ENCODE measurements at regions not wholly inside any gene's neighbourhood (a gene's known extent, or its start where the extent isn't known, plus 50 kb on each side); places are given as distances from the start of the nearest gene placed in this dataset.

- ATAC-seq: no peak
- TF ChIP-seq PPARA (CRISPR knock-in tag; IDR thresholded peaks at IDR 0.05; ENCODE audit: borderline replicate concordance): no peak
- no peak for TF ChIP-seq ZNF565 (CRISPR knock-in tag; conservative IDR thresholded peaks at IDR 0.05; ENCODE audit: low read depth)
- TF ChIP-seq TCF4 (CRISPR knock-in tag; IDR thresholded peaks at IDR 0.05; ENCODE audit: borderline replicate concordance): no peak
- no peak for TF ChIP-seq OSR1 (CRISPR knock-in tag; IDR thresholded peaks at IDR 0.05)
- TF ChIP-seq BACH2 (CRISPR knock-in tag; IDR thresholded peaks at IDR 0.05; ENCODE audit: borderline replicate concordance): no peak
- TF ChIP-seq ESRRG (CRISPR knock-in tag; IDR thresholded peaks at IDR 0.05): no peak
- TF ChIP-seq, protein P1, sequence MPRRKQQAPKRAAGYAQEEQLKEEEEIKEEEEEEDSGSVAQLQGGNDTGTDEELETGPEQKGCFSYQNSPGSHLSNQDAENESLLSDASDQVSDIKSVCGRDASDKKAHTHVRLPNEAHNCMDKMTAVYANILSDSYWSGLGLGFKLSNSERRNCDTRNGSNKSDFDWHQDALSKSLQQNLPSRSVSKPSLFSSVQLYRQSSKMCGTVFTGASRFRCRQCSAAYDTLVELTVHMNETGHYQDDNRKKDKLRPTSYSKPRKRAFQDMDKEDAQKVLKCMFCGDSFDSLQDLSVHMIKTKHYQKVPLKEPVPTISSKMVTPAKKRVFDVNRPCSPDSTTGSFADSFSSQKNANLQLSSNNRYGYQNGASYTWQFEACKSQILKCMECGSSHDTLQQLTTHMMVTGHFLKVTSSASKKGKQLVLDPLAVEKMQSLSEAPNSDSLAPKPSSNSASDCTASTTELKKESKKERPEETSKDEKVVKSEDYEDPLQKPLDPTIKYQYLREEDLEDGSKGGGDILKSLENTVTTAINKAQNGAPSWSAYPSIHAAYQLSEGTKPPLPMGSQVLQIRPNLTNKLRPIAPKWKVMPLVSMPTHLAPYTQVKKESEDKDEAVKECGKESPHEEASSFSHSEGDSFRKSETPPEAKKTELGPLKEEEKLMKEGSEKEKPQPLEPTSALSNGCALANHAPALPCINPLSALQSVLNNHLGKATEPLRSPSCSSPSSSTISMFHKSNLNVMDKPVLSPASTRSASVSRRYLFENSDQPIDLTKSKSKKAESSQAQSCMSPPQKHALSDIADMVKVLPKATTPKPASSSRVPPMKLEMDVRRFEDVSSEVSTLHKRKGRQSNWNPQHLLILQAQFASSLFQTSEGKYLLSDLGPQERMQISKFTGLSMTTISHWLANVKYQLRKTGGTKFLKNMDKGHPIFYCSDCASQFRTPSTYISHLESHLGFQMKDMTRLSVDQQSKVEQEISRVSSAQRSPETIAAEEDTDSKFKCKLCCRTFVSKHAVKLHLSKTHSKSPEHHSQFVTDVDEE (CRISPR knock-in tag; IDR thresholded peaks at IDR 0.05): no peak
- TF ChIP-seq, protein P2, sequence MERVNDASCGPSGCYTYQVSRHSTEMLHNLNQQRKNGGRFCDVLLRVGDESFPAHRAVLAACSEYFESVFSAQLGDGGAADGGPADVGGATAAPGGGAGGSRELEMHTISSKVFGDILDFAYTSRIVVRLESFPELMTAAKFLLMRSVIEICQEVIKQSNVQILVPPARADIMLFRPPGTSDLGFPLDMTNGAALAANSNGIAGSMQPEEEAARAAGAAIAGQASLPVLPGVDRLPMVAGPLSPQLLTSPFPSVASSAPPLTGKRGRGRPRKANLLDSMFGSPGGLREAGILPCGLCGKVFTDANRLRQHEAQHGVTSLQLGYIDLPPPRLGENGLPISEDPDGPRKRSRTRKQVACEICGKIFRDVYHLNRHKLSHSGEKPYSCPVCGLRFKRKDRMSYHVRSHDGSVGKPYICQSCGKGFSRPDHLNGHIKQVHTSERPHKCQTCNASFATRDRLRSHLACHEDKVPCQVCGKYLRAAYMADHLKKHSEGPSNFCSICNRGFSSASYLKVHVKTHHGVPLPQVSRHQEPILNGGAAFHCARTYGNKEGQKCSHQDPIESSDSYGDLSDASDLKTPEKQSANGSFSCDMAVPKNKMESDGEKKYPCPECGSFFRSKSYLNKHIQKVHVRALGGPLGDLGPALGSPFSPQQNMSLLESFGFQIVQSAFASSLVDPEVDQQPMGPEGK (CRISPR knock-in tag; IDR thresholded peaks at IDR 0.05; ENCODE audit: borderline replicate concordance): no peak
- TF ChIP-seq CSRNP3 (CRISPR knock-in tag; IDR thresholded peaks at IDR 0.05): no peak
- no peak for TF ChIP-seq ZNF8 (CRISPR knock-in tag; IDR thresholded peaks at IDR 0.05)
- no peak for TF ChIP-seq CSDC2 (CRISPR knock-in tag; IDR thresholded peaks at IDR 0.05)
Measured at GRCh38 chr11:76276046-76276780, 69.9 kb upstream of the WNT11 start.

GRCh38 chr11:76275446-76275845, 69.1 kb upstream of the WNT11 start:
- no peak for TF ChIP-seq SNAI2 (CRISPR knock-in tag; IDR thresholded peaks at IDR 0.05)
- no peak for ATAC-seq

DNA sequence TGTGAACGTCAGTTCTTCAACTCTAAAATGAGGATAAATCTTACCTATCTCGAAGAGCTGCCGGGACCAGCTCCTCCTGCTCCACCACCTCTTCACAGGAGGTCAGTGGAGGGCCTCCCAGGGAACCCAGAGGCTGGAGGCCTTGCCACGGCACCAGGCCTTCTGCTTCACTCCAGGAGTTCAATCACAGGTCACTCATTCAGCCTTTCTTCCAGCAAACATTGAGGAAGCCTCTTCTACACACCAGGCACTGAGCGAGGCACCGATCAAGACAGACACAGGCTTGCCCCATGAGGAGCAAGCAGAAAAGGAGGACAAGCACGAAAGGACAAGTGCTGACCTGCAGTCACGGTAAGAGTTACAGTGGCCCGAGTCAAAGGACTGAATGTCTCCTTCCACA, 64.8 kb upstream of the WNT11 start:
- TF ChIP-seq SNAI2 (CRISPR knock-in tag; IDR thresholded peaks at IDR 0.05) (no peak), ESRRG (CRISPR knock-in tag; IDR thresholded peaks at IDR 0.05) (no peak), GLIS3 (CRISPR knock-in tag; IDR thresholded peaks at IDR 0.05) (no peak), CSDC2 (CRISPR knock-in tag; IDR thresholded peaks at IDR 0.05) (no peak), RARB (CRISPR knock-in tag; IDR thresholded peaks at IDR 0.05) (no peak), PPARA (CRISPR knock-in tag; IDR thresholded peaks at IDR 0.05; ENCODE audit: borderline replicate concordance) (no peak), ISL1 (CRISPR knock-in tag; IDR thresholded peaks at IDR 0.05) (no peak), BACH2 (CRISPR knock-in tag; IDR thresholded peaks at IDR 0.05; ENCODE audit: borderline replicate concordance) (no peak), ZNF565 (CRISPR knock-in tag; conservative IDR thresholded peaks at IDR 0.05; ENCODE audit: low read depth) (no peak), TOX (CRISPR knock-in tag; IDR thresholded peaks at IDR 0.05; ENCODE audit: borderline replicate concordance) (no peak), ARNTL (CRISPR knock-in tag; IDR thresholded peaks at IDR 0.05; ENCODE audit: borderline replicate concordance, low read depth) (no peak), ZFP3 (CRISPR knock-in tag; IDR thresholded peaks at IDR 0.05) (no peak), CSRNP3 (CRISPR knock-in tag; IDR thresholded peaks at IDR 0.05) (no peak), TCF4 (CRISPR knock-in tag; IDR thresholded peaks at IDR 0.05; ENCODE audit: borderline replicate concordance) (no peak), ZC3H10 (CRISPR knock-in tag; IDR thresholded peaks at IDR 0.05) (no peak)
- TF ChIP-seq, protein P3, sequence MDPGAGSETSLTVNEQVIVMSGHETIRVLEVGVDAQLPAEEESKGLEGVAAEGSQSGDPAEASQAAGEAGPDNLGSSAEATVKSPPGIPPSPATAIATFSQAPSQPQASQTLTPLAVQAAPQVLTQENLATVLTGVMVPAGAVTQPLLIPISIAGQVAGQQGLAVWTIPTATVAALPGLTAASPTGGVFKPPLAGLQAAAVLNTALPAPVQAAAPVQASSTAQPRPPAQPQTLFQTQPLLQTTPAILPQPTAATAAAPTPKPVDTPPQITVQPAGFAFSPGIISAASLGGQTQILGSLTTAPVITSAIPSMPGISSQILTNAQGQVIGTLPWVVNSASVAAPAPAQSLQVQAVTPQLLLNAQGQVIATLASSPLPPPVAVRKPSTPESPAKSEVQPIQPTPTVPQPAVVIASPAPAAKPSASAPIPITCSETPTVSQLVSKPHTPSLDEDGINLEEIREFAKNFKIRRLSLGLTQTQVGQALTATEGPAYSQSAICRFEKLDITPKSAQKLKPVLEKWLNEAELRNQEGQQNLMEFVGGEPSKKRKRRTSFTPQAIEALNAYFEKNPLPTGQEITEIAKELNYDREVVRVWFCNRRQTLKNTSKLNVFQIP (CRISPR knock-in tag; IDR thresholded peaks at IDR 0.05; ENCODE audit: borderline replicate concordance, low read depth): no peak
- TF ChIP-seq, protein P2 (CRISPR knock-in tag; IDR thresholded peaks at IDR 0.05; ENCODE audit: borderline replicate concordance): no peak
- TF ChIP-seq, protein P4, sequence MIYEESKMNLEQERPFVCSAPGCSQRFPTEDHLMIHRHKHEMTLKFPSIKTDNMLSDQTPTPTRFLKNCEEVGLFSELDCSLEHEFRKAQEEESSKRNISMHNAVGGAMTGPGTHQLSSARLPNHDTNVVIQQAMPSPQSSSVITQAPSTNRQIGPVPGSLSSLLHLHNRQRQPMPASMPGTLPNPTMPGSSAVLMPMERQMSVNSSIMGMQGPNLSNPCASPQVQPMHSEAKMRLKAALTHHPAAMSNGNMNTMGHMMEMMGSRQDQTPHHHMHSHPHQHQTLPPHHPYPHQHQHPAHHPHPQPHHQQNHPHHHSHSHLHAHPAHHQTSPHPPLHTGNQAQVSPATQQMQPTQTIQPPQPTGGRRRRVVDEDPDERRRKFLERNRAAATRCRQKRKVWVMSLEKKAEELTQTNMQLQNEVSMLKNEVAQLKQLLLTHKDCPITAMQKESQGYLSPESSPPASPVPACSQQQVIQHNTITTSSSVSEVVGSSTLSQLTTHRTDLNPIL (CRISPR knock-in tag; IDR thresholded peaks at IDR 0.05; ENCODE audit: low read depth): no peak
- ATAC-seq: no peak

Measured in SK-N-SH treated with all-trans-retinoic acid at 6 μM for 48 hours (cell line).